ENCODE measurements at regions not wholly inside any gene's neighbourhood (a gene's known extent, or its start where the extent isn't known, plus 50 kb on each side); places are given as distances from the start of the nearest gene placed in this dataset.
A peak's percentile ranks its signal among the peaks of the same experiment; 100 is the strongest.

GRCh38 chr7:25557379-25557917 is 329.2 kb upstream of the NPVF start:
- DNase-seq (ENCODE audit: low spot score): no peak

- DNase-seq (ENCODE audit: low spot score): no peak
Measured at GRCh38 chr7:25557930-25558329, 329.6 kb upstream of the NPVF start.

GRCh38 chr7:25558605-25559004 is 330.3 kb upstream of the NPVF start:
- no peak for DNase-seq (ENCODE audit: low spot score)

GRCh38 chr7:25559581-25560367 is 331.5 kb upstream of the NPVF start:
- no peak for DNase-seq (ENCODE audit: low spot score)

- DNase-seq (ENCODE audit: low spot score): no peak
Measured at GRCh38 chr7:25562673-25563182, 334.4 kb upstream of the NPVF start.

- DNase-seq (ENCODE audit: low spot score): no peak
Measured at GRCh38 chr7:25565002-25565401, 336.7 kb upstream of the NPVF start.

- peak; percentile 67 for DNase-seq (ENCODE audit: low spot score)
Measured at GRCh38 chr7:25565949-25566348, 337.7 kb upstream of the NPVF start.

- no peak for DNase-seq (ENCODE audit: low spot score)
Measured at GRCh38 chr7:25567430-25567829, 339.1 kb upstream of the NPVF start.

GRCh38 chr7:25569765-25570164 is 341.5 kb upstream of the NPVF start:
- no peak for DNase-seq (ENCODE audit: low spot score)

GRCh38 chr7:25572423-25572822 is 344.1 kb upstream of the NPVF start:
- DNase-seq (ENCODE audit: low spot score): no peak

- DNase-seq (ENCODE audit: low spot score): no peak
Measured at GRCh38 chr7:25574828-25575227, 346.5 kb upstream of the NPVF start.

- DNase-seq (ENCODE audit: low spot score): no peak
Measured at GRCh38 chr7:25575634-25576033, 347.3 kb upstream of the NPVF start.

GRCh38 chr7:25578991-25579777 is 350.9 kb upstream of the NPVF start:
- DNase-seq (ENCODE audit: low spot score): no peak

GRCh38 chr7:25579778-25580075 is 351.4 kb upstream of the NPVF start:
- DNase-seq (ENCODE audit: low spot score): no peak

GRCh38 chr7:25580141-25580540 is 351.9 kb upstream of the NPVF start:
- DNase-seq (ENCODE audit: low spot score): no peak

GRCh38 chr7:25583621-25584020 is 355.3 kb upstream of the NPVF start:
- no peak for DNase-seq (ENCODE audit: low spot score)

GRCh38 chr7:25584112-25584938 is 356.0 kb upstream of the NPVF start:
- DNase-seq (ENCODE audit: low spot score): no peak

- DNase-seq (ENCODE audit: low spot score): no peak
Measured at GRCh38 chr7:25586513-25586912, 358.2 kb upstream of the NPVF start.

- no peak for DNase-seq (ENCODE audit: low spot score)
Measured at GRCh38 chr7:25594122-25594521, 365.8 kb upstream of the NPVF start.

- DNase-seq (ENCODE audit: low spot score): no peak
Measured at GRCh38 chr7:25594728-25595127, 366.4 kb upstream of the NPVF start.

GRCh38 chr7:25595996-25596395 is 367.7 kb upstream of the NPVF start:
- no peak for DNase-seq (ENCODE audit: low spot score)

GRCh38 chr7:25596443-25596842 is 368.2 kb upstream of the NPVF start:
- no peak for DNase-seq (ENCODE audit: low spot score)
